HG02623 (cell line): ENCODE measurements at regions not wholly inside any gene's neighbourhood (a gene's known extent, or its start where the extent isn't known, plus 50 kb on each side); places are given as distances from the start of the nearest gene placed in this dataset.

ENCODE experiments used
- ATAC-seq: cut with Tn5 transposase; IDR thresholded peaks from one replicate; pipeline ENCODE4 v1.9.1; 2021; ENCODE audit warnings: moderate library complexity; ENCODE audit not compliant: unreplicated experiment

GRCh38 chr5:124997186-124997893 lies 250.9 kb upstream of the ZNF608 start:
- no peak for ATAC-seq

GRCh38 chr5:124998520-124998919 lies 252.1 kb upstream of the ZNF608 start:
- ATAC-seq: no peak

- ATAC-seq: no peak
These were observed 256.5 kb upstream of the ZNF608 start for GRCh38 chr5:125002727-125003598.

- no peak for ATAC-seq
These were observed 257.6 kb upstream of the ZNF608 start for GRCh38 chr5:125004009-125004408.

GRCh38 chr5:125005266-125005665 lies 258.8 kb upstream of the ZNF608 start:
- ATAC-seq: peak; percentile 56

GRCh38 chr5:125006011-125006685 lies 259.7 kb upstream of the ZNF608 start:
- peak; percentile 61 for ATAC-seq

- ATAC-seq: no peak
These were observed 263.9 kb upstream of the ZNF608 start for GRCh38 chr5:125010356-125010755.

GRCh38 chr5:125011014-125011413 lies 264.6 kb upstream of the ZNF608 start:
- peak; percentile 39 for ATAC-seq

- ATAC-seq: no peak
These were observed 265.0 kb upstream of the ZNF608 start for GRCh38 chr5:125011419-125011818.

- no peak for ATAC-seq
These were observed 265.5 kb upstream of the ZNF608 start for GRCh38 chr5:125011947-125012346.

- ATAC-seq: no peak
These were observed 266.4 kb upstream of the ZNF608 start for GRCh38 chr5:125012727-125013451.

- ATAC-seq: no peak
These were observed 267.8 kb upstream of the ZNF608 start for GRCh38 chr5:125014202-125014601.

GRCh38 chr5:125017796-125018195 lies 271.4 kb upstream of the ZNF608 start:
- no peak for ATAC-seq

- no peak for ATAC-seq
These were observed 277.2 kb upstream of the ZNF608 start for GRCh38 chr5:125023673-125024072.

- ATAC-seq: no peak
These were observed 280.7 kb upstream of the ZNF608 start for GRCh38 chr5:125026867-125027731.

- ATAC-seq: no peak
These were observed 285.8 kb upstream of the ZNF608 start for GRCh38 chr5:125032286-125032685.

- ATAC-seq: no peak
These were observed 287.2 kb upstream of the ZNF608 start for GRCh38 chr5:125033602-125034001.

- no peak for ATAC-seq
These were observed 287.9 kb upstream of the ZNF608 start for GRCh38 chr5:125034331-125034730.

- ATAC-seq: no peak
These were observed 290.1 kb upstream of the ZNF608 start for GRCh38 chr5:125036494-125036893.

GRCh38 chr5:125037020-125037419 lies 290.6 kb upstream of the ZNF608 start:
- no peak for ATAC-seq
